ENCODE measurements at regions not wholly inside any gene's neighbourhood (a gene's known extent, or its start where the extent isn't known, plus 50 kb on each side); places are given as distances from the start of the nearest gene placed in this dataset.

DNA sequence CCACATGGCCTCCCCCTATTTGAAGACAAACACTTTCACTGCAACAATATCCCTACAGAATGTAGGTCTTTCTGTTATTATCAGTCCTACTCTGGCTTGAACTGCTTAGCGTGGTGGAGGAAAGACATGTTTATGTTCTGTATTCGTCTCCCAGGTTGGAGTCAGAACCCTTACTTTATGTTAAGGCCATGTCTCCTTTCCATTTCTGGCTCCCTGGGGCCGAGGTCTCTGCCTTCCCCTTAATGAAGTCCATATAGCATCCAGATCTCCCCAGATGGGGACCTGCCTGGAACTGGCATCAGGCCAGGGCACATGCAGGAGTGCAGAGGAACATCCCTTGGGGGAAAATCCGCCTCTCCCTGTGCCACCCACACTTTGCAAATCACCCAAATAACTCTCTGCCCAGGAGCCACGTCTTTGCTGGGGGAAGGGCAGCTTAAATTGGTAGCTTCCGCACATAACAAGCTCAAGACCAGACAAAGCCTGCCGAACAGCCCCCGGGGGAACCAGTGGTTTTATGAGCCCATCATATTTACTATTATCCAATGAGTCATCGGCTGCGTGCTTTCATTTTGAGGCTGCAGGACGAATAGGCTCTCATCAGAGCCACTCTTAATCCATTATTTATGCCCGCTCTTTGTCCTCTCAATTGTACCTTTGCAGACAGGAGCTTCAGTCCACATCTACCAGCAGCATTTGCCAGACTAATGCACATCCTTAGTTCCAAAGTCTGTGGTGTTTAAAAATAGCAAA, 237.0 kb downstream of the UACA start:
- H3K9me3 Mint-ChIP-seq = no peaks in the 10 kb centered on the region
- H3K27ac Mint-ChIP-seq = peak overlapping the region; percentile 59; the same call in 1 of the 2 replicates
- H3K4me1 Mint-ChIP-seq (ENCODE audit: low read depth) = peaks cover 35% of the 10 kb centered on the region
- TF ChIP-seq, protein P1, sequence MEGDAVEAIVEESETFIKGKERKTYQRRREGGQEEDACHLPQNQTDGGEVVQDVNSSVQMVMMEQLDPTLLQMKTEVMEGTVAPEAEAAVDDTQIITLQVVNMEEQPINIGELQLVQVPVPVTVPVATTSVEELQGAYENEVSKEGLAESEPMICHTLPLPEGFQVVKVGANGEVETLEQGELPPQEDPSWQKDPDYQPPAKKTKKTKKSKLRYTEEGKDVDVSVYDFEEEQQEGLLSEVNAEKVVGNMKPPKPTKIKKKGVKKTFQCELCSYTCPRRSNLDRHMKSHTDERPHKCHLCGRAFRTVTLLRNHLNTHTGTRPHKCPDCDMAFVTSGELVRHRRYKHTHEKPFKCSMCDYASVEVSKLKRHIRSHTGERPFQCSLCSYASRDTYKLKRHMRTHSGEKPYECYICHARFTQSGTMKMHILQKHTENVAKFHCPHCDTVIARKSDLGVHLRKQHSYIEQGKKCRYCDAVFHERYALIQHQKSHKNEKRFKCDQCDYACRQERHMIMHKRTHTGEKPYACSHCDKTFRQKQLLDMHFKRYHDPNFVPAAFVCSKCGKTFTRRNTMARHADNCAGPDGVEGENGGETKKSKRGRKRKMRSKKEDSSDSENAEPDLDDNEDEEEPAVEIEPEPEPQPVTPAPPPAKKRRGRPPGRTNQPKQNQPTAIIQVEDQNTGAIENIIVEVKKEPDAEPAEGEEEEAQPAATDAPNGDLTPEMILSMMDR (IDR thresholded peaks at IDR 0.05) = no peak
- H3K4me3 Mint-ChIP-seq = peak overlapping the region; percentile 76
- H3K36me3 Mint-ChIP-seq (ENCODE audit: low read depth) = no peaks in the 10 kb centered on the region
- peak; percentile 83 for DNase-seq
- H3K27me3 Mint-ChIP-seq (ENCODE audit: insufficient read depth) = peaks cover 32% of the 10 kb centered on the region

DNA sequence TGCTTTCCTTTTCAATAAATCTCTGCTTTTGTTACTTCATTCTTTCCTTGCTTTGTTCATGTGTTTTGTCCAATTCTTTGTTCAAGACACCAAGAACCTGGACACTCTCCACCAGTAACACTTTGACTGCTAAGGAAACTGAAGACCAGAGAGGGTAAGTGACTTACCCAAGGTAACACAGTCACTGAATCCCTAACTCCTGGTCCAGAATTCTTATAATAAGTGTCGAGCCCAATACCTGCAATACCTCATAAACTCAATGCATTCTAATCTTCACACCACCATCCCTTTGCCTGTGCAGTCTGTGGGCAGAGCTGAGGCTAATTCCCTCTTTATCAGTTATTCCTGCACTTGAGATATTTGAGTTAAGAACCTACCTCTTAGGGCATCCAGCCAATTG, 237.8 kb downstream of the UACA start:
- TF ChIP-seq, protein P1 (IDR thresholded peaks at IDR 0.05) = no peak
- Mint-ChIP-seq H3K27ac (no peak overlapping the region), H3K27me3 (ENCODE audit: insufficient read depth) (peaks cover 33% of the 10 kb centered on the region), H3K9me3 (no peaks in the 10 kb centered on the region), H3K4me3 (no peak overlapping the region), H3K36me3 (ENCODE audit: low read depth) (no peaks in the 10 kb centered on the region), H3K4me1 (ENCODE audit: low read depth) (peaks cover 35% of the 10 kb centered on the region)
- no peak for DNase-seq

DNA sequence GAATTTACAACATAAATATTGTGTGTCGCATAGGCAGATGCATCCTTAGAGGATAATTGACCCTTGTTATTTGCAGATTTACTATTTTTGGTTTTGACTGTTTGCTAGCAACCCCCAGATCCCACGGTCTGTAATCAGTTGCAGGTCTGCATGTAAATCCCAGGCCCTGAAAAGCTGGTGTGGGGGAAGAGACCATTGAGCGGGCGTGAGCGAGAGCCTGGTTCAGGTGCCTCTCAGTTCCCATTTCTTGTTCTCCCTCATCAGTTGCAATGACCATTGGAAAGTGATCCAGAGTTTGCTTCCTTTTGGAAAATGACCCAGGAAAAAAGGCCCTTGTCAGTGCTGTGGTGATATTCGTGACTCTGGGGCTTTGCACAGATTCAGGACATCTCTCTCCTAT, 238.9 kb downstream of the UACA start:
- peaks cover 30% of the 10 kb centered on the region for H3K27me3 Mint-ChIP-seq (ENCODE audit: insufficient read depth)
- TF ChIP-seq, protein P1 (IDR thresholded peaks at IDR 0.05) = no peak
- no peaks in the 10 kb centered on the region for H3K36me3 Mint-ChIP-seq (ENCODE audit: low read depth)
- DNase-seq = no peak
- H3K9me3 Mint-ChIP-seq = no peaks in the 10 kb centered on the region
- no peak overlapping the region for H3K4me3 Mint-ChIP-seq
- H3K4me1 Mint-ChIP-seq (ENCODE audit: low read depth) = peaks cover 35% of the 10 kb centered on the region
- H3K27ac Mint-ChIP-seq = no peak overlapping the region

DNA sequence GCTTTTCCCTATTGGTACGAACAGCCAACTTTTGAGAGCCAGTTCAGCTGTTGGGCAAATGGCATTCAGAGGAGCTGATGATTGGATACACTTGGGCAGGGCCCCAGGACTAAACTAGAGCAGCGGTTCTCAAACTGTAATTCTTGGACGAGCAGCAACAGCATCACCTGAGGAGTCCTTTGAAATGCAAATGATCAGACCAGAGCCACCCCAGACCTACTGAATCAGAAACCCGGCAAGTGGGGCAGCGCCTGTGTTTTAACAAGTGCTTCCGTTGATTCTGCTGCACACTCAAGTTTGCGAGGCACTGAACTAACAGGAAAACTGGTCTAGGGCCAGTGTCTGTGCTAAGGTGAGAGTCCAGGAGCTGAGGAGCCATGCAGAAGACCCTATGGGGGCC, 239.7 kb downstream of the UACA start:
- Mint-ChIP-seq H3K27ac (no peak overlapping the region), H3K27me3 (ENCODE audit: insufficient read depth) (peaks cover 34% of the 10 kb centered on the region), H3K4me1 (ENCODE audit: low read depth) (peaks cover 35% of the 10 kb centered on the region), H3K9me3 (no peaks in the 10 kb centered on the region), H3K4me3 (no peak overlapping the region), H3K36me3 (ENCODE audit: low read depth) (no peaks in the 10 kb centered on the region)
- no peak for DNase-seq
- TF ChIP-seq, protein P1 (IDR thresholded peaks at IDR 0.05) = no peak

DNA sequence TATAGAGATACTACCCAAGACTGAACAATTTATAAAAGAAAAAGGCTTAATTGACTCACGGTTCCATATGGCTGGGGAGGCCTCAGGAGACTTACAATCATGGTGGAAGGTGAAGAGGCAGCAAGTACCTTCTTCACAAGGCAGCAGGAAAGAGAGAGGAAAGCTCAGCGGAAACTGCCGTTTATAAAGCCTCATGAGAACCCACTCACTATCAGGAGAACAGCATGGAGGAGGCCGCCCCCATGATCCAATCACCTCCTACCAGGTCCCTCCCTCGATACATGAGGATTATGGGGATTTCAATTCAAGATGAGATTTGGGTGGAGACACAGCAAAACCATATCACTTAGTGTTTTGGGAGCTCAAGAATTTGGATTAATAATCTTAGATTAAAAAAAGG, 240.2 kb downstream of the UACA start:
- no peak for DNase-seq
- H3K27me3 Mint-ChIP-seq (ENCODE audit: insufficient read depth) = peaks cover 34% of the 10 kb centered on the region
- TF ChIP-seq, protein P1 (IDR thresholded peaks at IDR 0.05) = no peak
- no peak overlapping the region for H3K27ac Mint-ChIP-seq
- peaks cover 31% of the 10 kb centered on the region for H3K4me1 Mint-ChIP-seq (ENCODE audit: low read depth)
- H3K4me3 Mint-ChIP-seq = no peak overlapping the region
- H3K36me3 Mint-ChIP-seq (ENCODE audit: low read depth) = no peaks in the 10 kb centered on the region
- H3K9me3 Mint-ChIP-seq = no peaks in the 10 kb centered on the region
